Fibroblast of lung (primary cell): ENCODE measurements at regions not wholly inside any gene's neighbourhood (a gene's known extent, or its start where the extent isn't known, plus 50 kb on each side); places are given as distances from the start of the nearest gene placed in this dataset.

Experiments
- CTCF ChIP-seq, 2 donors: IDR thresholded peaks in 1 of 2; conservative IDR thresholded peaks in 1 of 2; 1 replicate in 1 of 2; 2 replicates in 1 of 2; pipeline ENCODE4 v1.5.1; 2011 to 2012; ENCODE audit warnings: low read length in 2 of 2, control low read depth in 1 of 2, inconsistent platforms in 1 of 2, low read depth in 1 of 2, mild to moderate bottlenecking in 1 of 2
- EZH2 ChIP-seq: IDR thresholded peaks from 2 replicates; pipeline ENCODE4 v1.5.1; 2012; ENCODE audit warnings: low read length, control low read depth, mild to moderate bottlenecking; ENCODE audit errors: missing control alignments

GRCh38 chr20:8986631-8987030, 82.3 kb upstream of the PLCB4 start:
- TF ChIP-seq CTCF (conservative IDR thresholded peaks at IDR 0.05 in 1 of 2, IDR thresholded peaks at IDR 0.05 in 1 of 2; ENCODE audit: low read depth in 1 of 2, low read length in 2 of 2) (no peak), EZH2 (no peak)
